CD8-positive, alpha-beta memory T cell (primary cell): ENCODE measurements at regions not wholly inside any gene's neighbourhood (a gene's known extent, or its start where the extent isn't known, plus 50 kb on each side); places are given as distances from the start of the nearest gene placed in this dataset.

Experiments used
- CTCF ChIA-PET: fragments of 350-600 bp; sonication (Branson Sonifier 250); formaldehyde crosslinking; loops from one replicate; lab custom pipeline; 2021; ENCODE audit warnings: antibody characterized with exemption; lab: Charles Lee
- POLR2A ChIA-PET: fragments of 350-600 bp; sonication (Branson Sonifier 250); formaldehyde crosslinking; loops from one replicate; lab custom pipeline; 2021; ENCODE audit warnings: antibody characterized with exemption; lab: Charles Lee
- DNase-seq, 5 donors: peaks; one replicate each; pipeline versions ENCODE4 v3.0.0 to v3.0.0-alpha.2; 2020 to 2022; ENCODE audit warnings: mixed read lengths in 1 of 5
- H3K27ac ChIP-seq: one replicate; pipeline ENCODE4 v1.7.0; 2013; ENCODE audit warnings: low read depth, mild to moderate bottlenecking, low read length, moderate library complexity
- H3K27me3 ChIP-seq: 2 replicates; pipeline ENCODE4 v1.7.0; 2013; ENCODE audit warnings: low read length, mild to moderate bottlenecking; ENCODE audit not compliant: insufficient read depth, poor library complexity, severe bottlenecking
- H3K36me3 ChIP-seq: 2 replicates; pipeline ENCODE4 v1.7.0; 2013; ENCODE audit warnings: mild to moderate bottlenecking, low read length, moderate library complexity; ENCODE audit not compliant: insufficient read depth
- H3K4me1 ChIP-seq: 2 replicates; pipeline ENCODE4 v1.7.0; 2013; ENCODE audit warnings: mild to moderate bottlenecking, low read length, moderate library complexity; ENCODE audit not compliant: insufficient read depth
- H3K4me3 ChIP-seq: 2 replicates; pipeline ENCODE4 v1.7.0; 2013; ENCODE audit warnings: mild to moderate bottlenecking, low read length
- H3K9me3 ChIP-seq: 2 replicates; pipeline ENCODE4 v1.7.0; 2013; ENCODE audit warnings: mild to moderate bottlenecking, low read length
- H3K27ac Mint-ChIP-seq, 8 donors: one replicate each; pipeline ENCODE4 v1.8.0; 2020 to 2021; ENCODE audit warnings: mixed read lengths in 8 of 8, mild to moderate bottlenecking in 6 of 8, inconsistent platforms in 3 of 8, moderate library complexity in 3 of 8
- H3K27me3 Mint-ChIP-seq, 2 donors: one replicate each; pipeline ENCODE4 v1.8.0; 2020 to 2021; ENCODE audit warnings: mixed read lengths in 2 of 2, mild to moderate bottlenecking in 1 of 2, moderate library complexity in 1 of 2
- H3K36me3 Mint-ChIP-seq, 3 donors: one replicate each; pipeline ENCODE4 v1.8.0; 2020 to 2021; ENCODE audit warnings: mixed read lengths in 3 of 3, inconsistent platforms in 1 of 3, mild to moderate bottlenecking in 1 of 3
- H3K4me1 Mint-ChIP-seq, 3 donors: one replicate each; pipeline ENCODE4 v1.8.0; 2020 to 2021; ENCODE audit warnings: mixed read lengths in 3 of 3, inconsistent platforms in 1 of 3, mild to moderate bottlenecking in 1 of 3
- H3K4me3 Mint-ChIP-seq, 7 donors: one replicate each; pipeline ENCODE4 v1.8.0; 2020 to 2021; ENCODE audit warnings: mixed read lengths in 7 of 7, mild to moderate bottlenecking in 6 of 7, moderate library complexity in 4 of 7, inconsistent platforms in 2 of 7
- H3K9me3 Mint-ChIP-seq, 5 donors: one replicate each; pipeline ENCODE4 v1.8.0; 2020 to 2022; ENCODE audit warnings: mixed read lengths in 5 of 5, mild to moderate bottlenecking in 3 of 5, moderate library complexity in 2 of 5, inconsistent platforms in 1 of 5

DNA sequence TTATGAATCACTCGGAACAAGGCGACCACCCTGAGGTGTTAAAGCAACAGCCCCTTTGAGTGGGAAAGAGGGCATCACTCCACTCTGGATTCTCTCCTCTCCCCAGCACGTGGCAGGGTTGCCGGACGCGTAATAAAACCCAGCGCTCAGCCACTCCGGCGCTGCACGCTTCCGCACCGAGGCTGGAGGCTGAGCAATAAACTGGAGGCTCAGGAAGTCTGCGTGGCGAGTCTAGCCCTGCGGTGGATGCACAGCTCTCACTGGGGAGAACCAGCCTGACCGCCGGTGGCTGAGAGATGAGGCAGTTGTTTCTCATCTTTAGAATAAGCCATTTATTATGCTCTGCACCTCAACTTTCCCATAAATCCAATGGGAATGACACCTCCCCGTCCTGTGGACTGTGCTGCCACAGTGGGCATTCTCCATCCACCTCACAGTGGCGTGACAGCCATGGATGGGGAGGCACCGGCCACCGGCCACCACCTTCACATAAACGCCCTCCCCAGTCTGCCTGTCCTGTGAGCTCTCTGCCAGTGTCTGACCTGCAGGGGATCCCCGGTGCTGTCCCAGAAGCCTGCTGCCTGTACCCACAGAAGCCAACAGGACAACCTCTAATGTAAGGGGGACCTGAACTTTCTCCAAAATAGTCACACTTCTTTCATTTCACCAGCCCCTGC is 64.2 kb upstream of the GGTLC1 start:
- DNase-seq, result no peak
- no peak overlapping the region for H3K4me3 ChIP-seq
- POLR2A ChIA-PET, result interaction anchor here (0.6 kb wide), 1 partner anchor 11 kb away, joined by 3 read pairs; no protein-coding TSS in a partner anchor
- no peaks in the 10 kb centered on the region for H3K36me3 ChIP-seq
- H3K27ac ChIP-seq, result no peak overlapping the region
- no peaks in the 10 kb centered on the region for H3K9me3 Mint-ChIP-seq
- H3K27ac Mint-ChIP-seq, result peak overlapping the region in 1 of 8 donors; percentile 21
- peaks cover 3 to 10% of the 10 kb centered on the region in 2 donors for H3K27me3 Mint-ChIP-seq
- no peaks in the 10 kb centered on the region for H3K27me3 ChIP-seq
- CTCF ChIA-PET, result no interaction called here
- peaks cover 15 to 28% (median 19%) of the 10 kb centered on the region in 3 donors for H3K4me1 Mint-ChIP-seq
- peaks cover 26% of the 10 kb centered on the region for H3K4me1 ChIP-seq
- no peaks in the 10 kb centered on the region for H3K9me3 ChIP-seq
- no peak overlapping the region for H3K4me3 Mint-ChIP-seq
- peaks cover 0 to 16% (median 0%) of the 10 kb centered on the region in 3 donors for H3K36me3 Mint-ChIP-seq

DNA sequence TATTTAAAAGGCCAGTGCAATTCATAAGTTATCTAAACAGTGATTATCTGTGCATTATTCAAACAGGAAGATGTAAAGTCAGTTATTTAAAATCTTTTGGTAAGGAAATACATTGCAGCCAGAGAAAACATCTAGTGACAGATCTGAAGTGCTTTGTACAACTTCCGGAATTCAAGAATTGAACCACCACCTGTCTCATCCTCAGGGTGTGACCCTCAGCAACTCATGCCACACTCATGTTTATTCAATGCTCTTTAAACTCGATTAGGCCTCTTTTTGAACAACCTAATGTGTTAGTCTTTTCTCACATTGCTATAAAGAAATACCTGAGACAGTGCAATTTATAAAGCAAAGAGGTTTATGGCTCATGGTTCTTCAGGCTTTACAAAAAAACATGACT is 62.6 kb upstream of the GGTLC1 start:
- H3K27me3 Mint-ChIP-seq, result peaks cover 3 to 10% of the 10 kb centered on the region in 2 donors
- ChIA-PET CTCF (no interaction called here), POLR2A (no interaction called here)
- no peak for DNase-seq
- peaks cover 0 to 6% (median 0%) of the 10 kb centered on the region in 3 donors for H3K36me3 Mint-ChIP-seq
- peaks cover 22 to 36% (median 29%) of the 10 kb centered on the region in 3 donors for H3K4me1 Mint-ChIP-seq
- Histone ChIP-seq H3K27ac (no peak overlapping the region), H3K36me3 (no peaks in the 10 kb centered on the region), H3K4me3 (no peak overlapping the region), H3K27me3 (no peaks in the 10 kb centered on the region), H3K9me3 (no peaks in the 10 kb centered on the region), H3K4me1 (peaks cover 37% of the 10 kb centered on the region)
- H3K9me3 Mint-ChIP-seq, result no peaks in the 10 kb centered on the region
- peak overlapping the region; percentile 50 to 88 (median 75) for H3K27ac Mint-ChIP-seq
- H3K4me3 Mint-ChIP-seq, result peak overlapping the region in 4 of 7 donors; percentile 8 to 56 (median 32)

GRCh38 chr20:24050119-24050518 is 61.5 kb upstream of the GGTLC1 start:
- CTCF ChIA-PET, result interaction anchor here (0.7 kb wide), 1 partner anchor 19 kb away, joined by 3 read pairs; no protein-coding TSS in a partner anchor
- Histone ChIP-seq H3K4me3 (no peak overlapping the region), H3K4me1 (peaks cover 47% of the 10 kb centered on the region), H3K27ac (no peak overlapping the region), H3K36me3 (no peaks in the 10 kb centered on the region), H3K9me3 (no peaks in the 10 kb centered on the region), H3K27me3 (no peaks in the 10 kb centered on the region)
- peak overlapping the region in 1 of 8 donors; percentile 70 for H3K27ac Mint-ChIP-seq
- no peaks in the 10 kb centered on the region for H3K9me3 Mint-ChIP-seq
- peaks cover 3 to 10% of the 10 kb centered on the region in 2 donors for H3K27me3 Mint-ChIP-seq
- DNase-seq, result no peak
- H3K4me1 Mint-ChIP-seq, result peaks cover 32 to 47% (median 40%) of the 10 kb centered on the region in 3 donors
- H3K4me3 Mint-ChIP-seq, result no peak overlapping the region
- peaks cover 0 to 6% (median 0%) of the 10 kb centered on the region in 3 donors for H3K36me3 Mint-ChIP-seq
- POLR2A ChIA-PET, result no interaction called here

DNA sequence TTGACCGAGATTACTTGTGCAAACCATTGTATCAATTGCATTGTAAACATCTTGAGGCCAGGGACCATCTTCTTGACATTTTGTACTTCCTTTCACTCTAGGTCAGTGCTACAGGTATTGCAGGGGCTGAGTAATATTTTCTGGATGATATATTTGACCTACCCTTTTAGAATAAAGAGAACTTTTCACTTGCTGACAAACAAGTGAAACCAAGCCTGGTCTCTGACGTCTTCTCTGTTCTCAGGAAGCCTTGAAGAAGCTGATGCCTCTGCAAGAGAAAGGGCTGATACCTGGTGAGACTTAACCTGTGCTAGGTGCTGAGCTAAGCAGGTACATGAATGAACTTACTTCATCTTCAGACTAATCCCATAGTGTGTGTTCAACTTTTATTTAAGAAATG is 60.5 kb upstream of the GGTLC1 start:
- peaks cover 3 to 6% of the 10 kb centered on the region in 2 donors for H3K27me3 Mint-ChIP-seq
- Histone ChIP-seq H3K9me3 (no peaks in the 10 kb centered on the region), H3K4me3 (no peak overlapping the region), H3K27me3 (no peaks in the 10 kb centered on the region), H3K27ac (no peak overlapping the region), H3K4me1 (peaks cover 54% of the 10 kb centered on the region), H3K36me3 (no peaks in the 10 kb centered on the region)
- H3K9me3 Mint-ChIP-seq, result no peaks in the 10 kb centered on the region
- POLR2A ChIA-PET, result no interaction called here
- H3K4me1 Mint-ChIP-seq, result peaks cover 33 to 53% (median 45%) of the 10 kb centered on the region in 3 donors
- no peak overlapping the region for H3K4me3 Mint-ChIP-seq
- peak overlapping the region in 3 of 8 donors; percentile 14 to 77 (median 54) for H3K27ac Mint-ChIP-seq
- DNase-seq, result no peak
- CTCF ChIA-PET, result interaction anchor here (1.4 to 2.0 kb wide), 2 partner anchors 14 to 112 kb away, joined by 3 to 5 read pairs; no protein-coding TSS in a partner anchor
- peaks cover 0 to 6% (median under 1%) of the 10 kb centered on the region in 3 donors for H3K36me3 Mint-ChIP-seq

- peaks cover 32 to 53% (median 45%) of the 10 kb centered on the region in 3 donors for H3K4me1 Mint-ChIP-seq
- Histone ChIP-seq H3K27me3 (no peaks in the 10 kb centered on the region), H3K36me3 (no peaks in the 10 kb centered on the region), H3K27ac (no peak overlapping the region), H3K9me3 (no peaks in the 10 kb centered on the region), H3K4me1 (peaks cover 54% of the 10 kb centered on the region), H3K4me3 (no peak overlapping the region)
- POLR2A ChIA-PET, result no interaction called here
- peaks cover 2 to 3% of the 10 kb centered on the region in 2 donors for H3K27me3 Mint-ChIP-seq
- H3K4me3 Mint-ChIP-seq, result no peak overlapping the region
- H3K9me3 Mint-ChIP-seq, result no peaks in the 10 kb centered on the region
- DNase-seq, result no peak
- H3K27ac Mint-ChIP-seq, result peak overlapping the region in 4 of 8 donors; percentile 6 to 80 (median 46)
- CTCF ChIA-PET, result interaction anchor here (1.0 to 2.0 kb wide), 3 partner anchors 15 to 111 kb away, joined by 3 to 5 read pairs (median 3); no protein-coding TSS in a partner anchor
- H3K36me3 Mint-ChIP-seq, result peaks cover 0 to 6% (median 2%) of the 10 kb centered on the region in 3 donors
Measured at GRCh38 chr20:24048024-24048611, 59.5 kb upstream of the GGTLC1 start.

- Mint-ChIP-seq H3K4me3 (no peak overlapping the region), H3K27ac (peak overlapping the region in 4 of 8 donors; percentile 12 to 72 (median 44)), H3K4me1 (peaks cover 30 to 53% (median 45%) of the 10 kb centered on the region in 3 donors), H3K27me3 (peaks cover 0 to 3% of the 10 kb centered on the region in 2 donors), H3K36me3 (peaks cover 0 to 6% (median 3%) of the 10 kb centered on the region in 3 donors), H3K9me3 (no peaks in the 10 kb centered on the region)
- ChIA-PET CTCF (interaction anchor here (0.8 to 1.0 kb wide), 2 partner anchors 53 to 55 kb away, joined by 3 to 4 read pairs; no protein-coding TSS in a partner anchor), POLR2A (no interaction called here)
- Histone ChIP-seq H3K27me3 (no peaks in the 10 kb centered on the region), H3K4me3 (no peak overlapping the region), H3K4me1 (peaks cover 48% of the 10 kb centered on the region), H3K27ac (no peak overlapping the region), H3K9me3 (no peaks in the 10 kb centered on the region), H3K36me3 (no peaks in the 10 kb centered on the region)
- DNase-seq, result no peak
Measured at GRCh38 chr20:24046888-24047287, 58.3 kb upstream of the GGTLC1 start.

- DNase-seq, result peak in 1 of 5 donors; percentile 17
- CTCF ChIA-PET, result interaction anchor here (1.2 kb wide), 1 partner anchor 14 kb away, joined by 3 read pairs; no protein-coding TSS in a partner anchor
- peaks cover 39% of the 10 kb centered on the region for H3K4me1 ChIP-seq
- Mint-ChIP-seq H3K36me3 (peaks cover 0 to 6% (median 4%) of the 10 kb centered on the region in 3 donors), H3K27ac (peak overlapping the region in 7 of 8 donors; percentile 68 to 89 (median 84)), H3K4me1 (peaks cover 25 to 43% (median 37%) of the 10 kb centered on the region in 3 donors), H3K27me3 (no peaks in the 10 kb centered on the region), H3K9me3 (no peaks in the 10 kb centered on the region), H3K4me3 (peak overlapping the region in 6 of 7 donors; percentile 43 to 80 (median 62))
- no peaks in the 10 kb centered on the region for H3K36me3 ChIP-seq
- POLR2A ChIA-PET, result interaction anchor here (0.6 to 1.2 kb wide), 2 partner anchors 10 to 18 kb away, joined by 3 to 5 read pairs; no protein-coding TSS in a partner anchor
- no peaks in the 10 kb centered on the region for H3K9me3 ChIP-seq
- H3K27me3 ChIP-seq, result no peaks in the 10 kb centered on the region
- H3K4me3 ChIP-seq, result peak overlapping the region; percentile 1
- H3K27ac ChIP-seq, result no peak overlapping the region
Measured at GRCh38 chr20:24045621-24046318, 57.2 kb upstream of the GGTLC1 start.
